MCF 10A (cell line): ENCODE measurements at regions not wholly inside any gene's neighbourhood (a gene's known extent, or its start where the extent isn't known, plus 50 kb on each side); places are given as distances from the start of the nearest gene placed in this dataset.

ENCODE experiments used
- BruUV-seq: library from RNA; stranded (reverse); fragments of 400-500 nt; replicated peaks from 2 replicates; lab custom pipeline; 2021; lab: Mats Ljungman, UMichigan
- CTCF ChIA-PET: fragments of 300-600 bp; sonication (Branson Sonifier 250); formaldehyde crosslinking; extraction: SDS; loops from one replicate; lab custom pipeline; 2021; ENCODE audit warnings: antibody characterized with exemption, inconsistent platforms; lab: Yijun Ruan, JAX
- POLR2A ChIA-PET: fragments of 300-600, 350-650 bp; sonication (Branson Sonifier 250); formaldehyde crosslinking; extraction: SDS; loops from one replicate; lab custom pipeline; 2020; ENCODE audit warnings: antibody characterized with exemption, inconsistent platforms; lab: Yijun Ruan, JAX
- DNase-seq: peaks from one replicate; pipeline ENCODE4 v3.0.0-alpha.2; 2018; ENCODE audit not compliant: unreplicated experiment
- H3K27ac Mint-ChIP-seq: one replicate; pipeline ENCODE4 v1.8.0; 2022; ENCODE audit warnings: mild to moderate bottlenecking, low read depth, mixed read lengths; ENCODE audit not compliant: unreplicated experiment
- H3K27me3 Mint-ChIP-seq: one replicate; pipeline ENCODE4 v1.8.0; 2022; ENCODE audit warnings: mixed read lengths; ENCODE audit not compliant: insufficient read depth, unreplicated experiment
- H3K36me3 Mint-ChIP-seq: one replicate; pipeline ENCODE4 v1.8.0; 2022; ENCODE audit warnings: mild to moderate bottlenecking, moderate library complexity, mixed read lengths; ENCODE audit not compliant: insufficient read depth, unreplicated experiment
- H3K4me1 Mint-ChIP-seq: one replicate; pipeline ENCODE4 v1.8.0; 2022; ENCODE audit warnings: mixed read lengths; ENCODE audit not compliant: insufficient read depth, unreplicated experiment
- H3K4me3 Mint-ChIP-seq: one replicate; pipeline ENCODE4 v1.8.0; 2022; ENCODE audit warnings: mild to moderate bottlenecking, moderate library complexity, mixed read lengths; ENCODE audit not compliant: unreplicated experiment
- H3K9me3 Mint-ChIP-seq: one replicate; pipeline ENCODE4 v1.8.0; 2022; ENCODE audit warnings: mixed read lengths; ENCODE audit not compliant: unreplicated experiment
- intact Hi-C: fragments of 100-400 bp; cut with micrococcal nuclease; formaldehyde crosslinking; loops from 2 replicates; pipeline ENCODE4 v1.14.1; 2022
- TF ChIP-seq, protein P1 (sequence below): fragments of 200-600 bp; IDR thresholded peaks from one replicate; pipeline ENCODE4 v1.8.0; 2022; ENCODE audit warnings: antibody characterized with exemption, mild to moderate bottlenecking; ENCODE audit not compliant: unreplicated experiment

DNA sequence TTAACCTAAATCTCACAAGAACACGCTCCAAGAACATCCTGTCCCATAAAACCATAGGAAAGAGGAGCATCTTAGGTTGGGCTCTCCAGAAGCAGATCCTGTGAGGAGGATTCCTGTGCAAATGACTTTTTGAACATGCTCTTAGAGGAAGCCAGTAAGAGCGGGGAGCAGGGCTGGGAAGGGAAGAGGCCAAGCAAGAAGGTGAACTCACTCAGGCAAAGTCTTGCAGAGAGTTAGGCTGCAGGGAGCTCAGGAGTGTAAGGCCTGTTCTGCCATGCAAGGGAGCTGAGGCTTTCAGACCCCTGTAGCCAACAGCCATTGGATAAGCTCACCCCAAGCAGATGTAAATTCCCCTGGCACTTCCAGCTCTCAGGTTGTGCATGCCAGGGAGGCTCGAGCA is 63.6 kb upstream of the LY86 start:
- H3K4me1 Mint-ChIP-seq, result no peaks in the 10 kb centered on the region
- H3K36me3 Mint-ChIP-seq, result no peaks in the 10 kb centered on the region
- DNase-seq, result no peak
- no TSS peak for BruUV-seq
- no peak overlapping the region for H3K27ac Mint-ChIP-seq
- no peak overlapping the region for H3K4me3 Mint-ChIP-seq
- H3K27me3 Mint-ChIP-seq, result peaks cover 28% of the 10 kb centered on the region
- CTCF ChIA-PET, result interaction anchor here (0.7 kb wide), 1 partner anchor 1972 kb away, joined by 3 read pairs; no protein-coding TSS in a partner anchor
- peaks cover 2% of the 10 kb centered on the region for H3K9me3 Mint-ChIP-seq
- intact Hi-C loops, result no loop called here
- POLR2A ChIA-PET, result interaction anchor here (1.5 kb wide), 2 partner anchors 55 to 58 kb away, joined by 3 read pairs; no protein-coding TSS in a partner anchor
- TF ChIP-seq, protein P1, sequence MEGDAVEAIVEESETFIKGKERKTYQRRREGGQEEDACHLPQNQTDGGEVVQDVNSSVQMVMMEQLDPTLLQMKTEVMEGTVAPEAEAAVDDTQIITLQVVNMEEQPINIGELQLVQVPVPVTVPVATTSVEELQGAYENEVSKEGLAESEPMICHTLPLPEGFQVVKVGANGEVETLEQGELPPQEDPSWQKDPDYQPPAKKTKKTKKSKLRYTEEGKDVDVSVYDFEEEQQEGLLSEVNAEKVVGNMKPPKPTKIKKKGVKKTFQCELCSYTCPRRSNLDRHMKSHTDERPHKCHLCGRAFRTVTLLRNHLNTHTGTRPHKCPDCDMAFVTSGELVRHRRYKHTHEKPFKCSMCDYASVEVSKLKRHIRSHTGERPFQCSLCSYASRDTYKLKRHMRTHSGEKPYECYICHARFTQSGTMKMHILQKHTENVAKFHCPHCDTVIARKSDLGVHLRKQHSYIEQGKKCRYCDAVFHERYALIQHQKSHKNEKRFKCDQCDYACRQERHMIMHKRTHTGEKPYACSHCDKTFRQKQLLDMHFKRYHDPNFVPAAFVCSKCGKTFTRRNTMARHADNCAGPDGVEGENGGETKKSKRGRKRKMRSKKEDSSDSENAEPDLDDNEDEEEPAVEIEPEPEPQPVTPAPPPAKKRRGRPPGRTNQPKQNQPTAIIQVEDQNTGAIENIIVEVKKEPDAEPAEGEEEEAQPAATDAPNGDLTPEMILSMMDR, result no peak

DNA sequence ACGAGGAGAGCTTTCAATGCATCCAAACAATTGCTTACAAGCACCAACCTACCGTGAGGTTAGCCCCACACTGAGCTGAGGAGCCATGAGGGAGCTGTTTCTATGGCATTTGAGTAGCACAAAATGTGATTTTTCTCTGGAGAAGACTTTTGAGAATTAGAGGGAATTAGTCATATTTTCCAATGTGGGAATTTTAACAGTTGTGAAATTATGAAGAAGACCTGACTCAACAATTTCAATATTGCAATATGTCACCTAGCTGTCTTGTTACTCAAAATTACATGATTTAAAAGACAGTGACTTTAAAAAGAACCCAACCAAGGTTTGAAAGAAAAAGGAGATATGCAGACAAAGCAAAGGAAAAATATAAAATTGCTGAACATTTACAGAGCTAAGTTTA is 62.6 kb upstream of the LY86 start:
- Mint-ChIP-seq H3K4me3 (no peak overlapping the region), H3K27me3 (peaks cover 18% of the 10 kb centered on the region), H3K27ac (no peak overlapping the region), H3K9me3 (peaks cover 6% of the 10 kb centered on the region), H3K4me1 (no peaks in the 10 kb centered on the region), H3K36me3 (no peaks in the 10 kb centered on the region)
- TF ChIP-seq, protein P1, result no peak
- intact Hi-C loops, result no loop called here
- ChIA-PET CTCF (interaction anchor here (0.7 kb wide), 1 partner anchor 665 kb away, joined by 3 read pairs; no protein-coding TSS in a partner anchor), POLR2A (interaction anchor here (0.7 to 1.6 kb wide), 4 partner anchors 8 to 64 kb away, joined by 3 to 5 read pairs (median 3); no protein-coding TSS in a partner anchor)
- BruUV-seq, result no TSS peak
- no peak for DNase-seq

DNA sequence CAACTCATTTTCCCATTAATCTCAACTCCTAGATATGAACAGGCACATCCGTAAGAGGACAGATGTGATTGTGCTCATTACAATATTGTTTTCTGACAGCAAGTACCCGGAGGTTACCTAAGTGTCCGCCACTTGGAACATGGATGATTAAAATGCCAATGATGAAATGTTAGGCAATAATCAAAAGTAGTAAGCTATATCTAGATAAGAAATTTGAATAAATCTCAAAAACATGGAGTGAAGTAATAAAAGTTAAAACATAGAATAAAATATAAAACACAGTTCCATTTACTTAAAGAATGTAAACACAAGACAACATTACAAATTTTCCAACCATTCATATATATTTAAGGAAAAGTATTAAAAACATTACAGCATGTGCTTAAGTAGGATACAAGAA is 59.2 kb upstream of the LY86 start:
- TF ChIP-seq, protein P1, result no peak
- no peak overlapping the region for H3K4me3 Mint-ChIP-seq
- peaks cover 6% of the 10 kb centered on the region for H3K9me3 Mint-ChIP-seq
- H3K36me3 Mint-ChIP-seq, result no peaks in the 10 kb centered on the region
- ChIA-PET POLR2A (no interaction called here), CTCF (no interaction called here)
- DNase-seq, result no peak
- H3K27me3 Mint-ChIP-seq, result no peaks in the 10 kb centered on the region
- intact Hi-C loops, result no loop called here
- no TSS peak for BruUV-seq
- H3K4me1 Mint-ChIP-seq, result peaks cover 11% of the 10 kb centered on the region
- no peak overlapping the region for H3K27ac Mint-ChIP-seq

DNA sequence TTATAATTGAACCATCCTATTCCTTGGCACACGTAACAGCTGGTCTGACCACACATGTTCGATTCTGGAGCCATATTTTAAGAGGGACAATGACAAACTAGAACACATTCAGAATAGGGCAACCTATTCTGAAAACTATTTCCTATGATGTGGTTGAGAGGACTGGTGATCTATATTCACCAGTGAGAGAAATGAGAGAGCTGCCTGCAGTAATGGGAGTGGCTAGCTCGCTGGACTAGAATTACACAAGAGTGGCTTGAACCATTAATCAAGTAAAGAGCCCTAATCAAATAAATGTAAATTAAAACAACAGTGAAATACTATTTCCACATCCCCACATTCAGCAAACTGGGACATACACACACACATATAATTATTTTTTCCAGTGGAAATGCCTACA is 55.3 kb upstream of the LY86 start:
- Mint-ChIP-seq H3K9me3 (peaks cover 6% of the 10 kb centered on the region), H3K36me3 (no peaks in the 10 kb centered on the region), H3K27ac (no peak overlapping the region), H3K4me3 (no peak overlapping the region), H3K27me3 (no peaks in the 10 kb centered on the region), H3K4me1 (peaks cover 11% of the 10 kb centered on the region)
- BruUV-seq, result no TSS peak
- CTCF ChIA-PET, result interaction anchor here (1.0 to 2.9 kb wide), 2 partner anchors 10 to 14 kb away, joined by 3 to 11 read pairs; no protein-coding TSS in a partner anchor
- TF ChIP-seq, protein P1, result no peak
- POLR2A ChIA-PET, result interaction anchor here (0.6 to 1.3 kb wide), 3 partner anchors 20 to 229 kb away, joined by 3 to 6 read pairs (median 5); no protein-coding TSS in a partner anchor
- intact Hi-C loops, result no loop called here
- no peak for DNase-seq
